Esophagus muscularis mucosa (tissue), 3 donors: ENCODE measurements at regions not wholly inside any gene's neighbourhood (a gene's known extent, or its start where the extent isn't known, plus 50 kb on each side); places are given as distances from the start of the nearest gene placed in this dataset.

Source experiments
- CTCF ChIP-seq, 3 experiments: fragments of 200-600 bp in 2 of 3; fragments of 450-650 bp in 1 of 3; sonication (generic) in 2 of 3; IDR thresholded peaks; one replicate each; pipeline ENCODE4 v1.5.1; 2017 to 2019; ENCODE audit warnings: antibody characterized with exemption in 3 of 3, mild to moderate bottlenecking in 2 of 3, moderate library complexity in 1 of 3
- POLR2A ChIP-seq: fragments of 450-650 bp; IDR thresholded peaks from one replicate; pipeline ENCODE4 v1.6.1; 2017; ENCODE audit warnings: antibody characterized with exemption, moderate library complexity, mild to moderate bottlenecking, low read depth
- POLR2AphosphoS5 ChIP-seq, 2 donors: sonication (generic); formaldehyde crosslinking; IDR thresholded peaks; one replicate each; pipeline ENCODE4 v1.6.1; 2017; ENCODE audit warnings: antibody characterized with exemption in 2 of 2

- TF ChIP-seq POLR2AphosphoS5 (IDR thresholded peaks at IDR 0.05): no peak
- TF ChIP-seq CTCF (IDR thresholded peaks at IDR 0.05): no peak
- TF ChIP-seq POLR2A: no peak
These were observed 54.9 kb upstream of the HS6ST1 start for GRCh38 chr2:128373451-128374000.
